Breast epithelium (tissue), 3 donors: ENCODE measurements at regions not wholly inside any gene's neighbourhood (a gene's known extent, or its start where the extent isn't known, plus 50 kb on each side); places are given as distances from the start of the nearest gene placed in this dataset.

ENCODE experiments used
- CTCF ChIP-seq, 3 donors: fragments of 450-650 bp; IDR thresholded peaks; one replicate each; pipeline ENCODE4 v1.5.1; 2016 to 2017; ENCODE audit warnings: antibody characterized with exemption in 3 of 3, mild to moderate bottlenecking in 3 of 3, moderate library complexity in 3 of 3
- POLR2A ChIP-seq: fragments of 450-650 bp; IDR thresholded peaks from one replicate; pipeline ENCODE4 v1.6.1; 2016; ENCODE audit warnings: antibody characterized with exemption, mild to moderate bottlenecking, moderate library complexity
- POLR2AphosphoS5 ChIP-seq, 3 donors: sonication (generic); formaldehyde crosslinking; IDR thresholded peaks; one replicate each; pipeline ENCODE4 v1.6.1; 2017; ENCODE audit warnings: antibody characterized with exemption in 3 of 3

- no peak for TF ChIP-seq CTCF (IDR thresholded peaks at IDR 0.05)
- TF ChIP-seq POLR2AphosphoS5 (IDR thresholded peaks at IDR 0.05) = no peak
- TF ChIP-seq POLR2A = no peak
Measured at GRCh38 chr6:11391934-11392777, 145.4 kb upstream of the TMEM170B start.
